ENCODE measurements at regions not wholly inside any gene's neighbourhood (a gene's known extent, or its start where the extent isn't known, plus 50 kb on each side); places are given as distances from the start of the nearest gene placed in this dataset.

GRCh38 chr5:88967633-88968585 is 84.9 kb upstream of the MEF2C start:
- no peak for DNase-seq (ENCODE audit: low read depth)

DNA sequence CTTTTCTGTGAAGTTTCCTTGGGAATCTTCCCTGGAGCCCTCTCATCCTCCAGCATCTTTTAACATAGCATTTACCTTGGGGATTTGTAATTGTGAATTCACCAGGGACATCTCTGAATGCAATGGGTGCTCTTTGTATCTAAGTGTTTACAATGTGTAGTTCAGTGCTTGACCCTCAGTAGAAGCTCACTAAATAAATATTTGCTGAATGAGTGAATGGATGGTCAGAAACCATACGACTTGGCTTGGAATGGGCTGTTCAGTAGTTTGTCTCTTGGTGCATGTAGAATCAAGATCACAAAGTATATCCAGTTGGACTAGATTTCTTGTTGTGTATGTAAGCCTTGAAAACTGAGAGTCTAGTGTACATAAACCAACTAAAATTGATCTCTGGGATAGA is 81.8 kb upstream of the MEF2C start:
- DNase-seq (ENCODE audit: low read depth) = no peak

GRCh38 chr5:88957013-88957412 is 74.0 kb upstream of the MEF2C start:
- DNase-seq (ENCODE audit: low read depth) = no peak

- DNase-seq (ENCODE audit: low read depth) = no peak
Observed at GRCh38 chr5:88956416-88956815, 73.4 kb upstream of the MEF2C start.

GRCh38 chr5:88955403-88955802 is 72.4 kb upstream of the MEF2C start:
- no peak for DNase-seq (ENCODE audit: low read depth)

GRCh38 chr5:88954511-88954910 is 71.5 kb upstream of the MEF2C start:
- DNase-seq (ENCODE audit: low read depth) = no peak

- DNase-seq (ENCODE audit: low read depth) = no peak
Observed at GRCh38 chr5:88952996-88953643, 70.1 kb upstream of the MEF2C start.

DNA sequence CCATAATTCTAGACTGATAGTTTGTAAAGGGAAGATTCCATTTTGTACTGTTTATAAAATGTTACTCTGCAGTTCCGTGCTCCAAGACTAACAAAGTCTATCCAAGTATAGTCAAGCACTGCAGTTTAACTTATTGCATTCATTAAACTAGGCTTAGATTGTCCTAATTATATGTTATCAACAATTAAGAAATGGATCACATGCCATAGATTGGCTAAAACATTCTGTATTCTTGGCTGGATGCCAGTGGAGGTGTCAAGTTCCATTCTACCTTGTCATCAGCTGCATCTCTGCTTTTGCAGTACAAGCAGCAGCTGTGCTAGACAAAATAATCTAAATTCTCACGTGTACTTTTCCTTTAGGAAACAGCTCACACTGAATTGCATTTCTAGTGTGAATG is 69.4 kb upstream of the MEF2C start:
- no peak for DNase-seq (ENCODE audit: low read depth)

DNA sequence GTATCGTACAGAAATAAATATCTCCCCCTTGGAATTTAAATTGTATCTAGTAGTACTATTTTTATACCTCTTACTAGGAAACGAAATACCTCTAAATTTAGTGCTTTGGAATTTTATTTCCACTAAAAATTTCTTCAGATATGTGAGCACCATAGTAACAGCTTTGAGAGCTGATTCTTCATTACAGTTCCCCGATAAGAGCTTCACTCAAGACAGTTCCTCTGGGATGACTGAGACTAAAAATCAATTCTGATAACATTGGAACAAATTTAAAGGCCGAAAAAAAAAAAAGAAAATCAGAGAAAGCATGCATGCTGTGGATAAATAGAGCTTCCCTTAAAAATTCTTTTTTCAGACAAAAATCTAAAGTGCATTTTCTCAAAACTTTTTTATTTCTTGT is 68.5 kb upstream of the MEF2C start:
- no peak for DNase-seq (ENCODE audit: low read depth)

GRCh38 chr5:88948746-88949600 is 66.0 kb upstream of the MEF2C start:
- DNase-seq (ENCODE audit: low read depth) = no peak

- DNase-seq (ENCODE audit: low read depth) = no peak
Observed at GRCh38 chr5:88944751-88945531, 62.0 kb upstream of the MEF2C start.

DNA sequence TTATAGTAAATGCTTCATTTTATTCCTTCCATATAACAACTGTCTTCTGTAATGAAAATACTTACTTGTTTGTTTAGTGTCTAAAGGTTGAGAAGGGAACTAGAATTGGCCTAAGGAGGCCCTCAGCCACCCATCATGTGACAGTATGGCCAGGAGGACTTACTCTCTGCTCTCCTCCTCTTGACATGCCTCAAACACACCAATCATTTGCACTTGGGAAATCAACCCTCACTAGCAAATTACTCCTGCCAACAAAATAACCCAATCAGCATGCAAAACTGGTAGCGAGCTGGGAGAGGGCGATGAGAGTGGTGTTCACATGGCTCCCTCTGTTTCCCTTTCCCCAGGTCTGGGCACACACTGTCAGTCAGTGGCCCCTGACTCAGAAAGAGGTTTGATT is 58.6 kb upstream of the MEF2C start:
- DNase-seq (ENCODE audit: low read depth) = no peak

DNA sequence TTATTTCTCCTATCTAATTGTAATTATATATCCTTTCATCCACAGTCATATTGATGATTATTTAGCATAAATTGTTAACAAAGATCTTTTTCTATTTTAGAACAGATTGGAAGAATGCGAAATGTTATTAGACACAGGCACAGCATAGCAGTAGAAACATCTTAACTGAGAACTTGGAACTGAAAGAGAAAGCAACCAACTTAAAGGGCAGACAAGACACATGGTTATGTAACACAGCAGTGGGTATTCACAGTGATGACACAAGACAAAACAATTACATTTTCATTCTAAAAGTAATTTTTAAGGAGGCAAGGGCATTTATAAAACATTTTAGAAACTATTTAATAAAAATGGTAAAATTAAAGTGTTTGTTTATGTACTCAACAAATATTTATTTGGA is 57.7 kb upstream of the MEF2C start:
- no peak for DNase-seq (ENCODE audit: low read depth)

GRCh38 chr5:88939300-88939699 is 56.3 kb upstream of the MEF2C start:
- DNase-seq (ENCODE audit: low read depth) = no peak

GRCh38 chr5:88938488-88938887 is 55.5 kb upstream of the MEF2C start:
- no peak for DNase-seq (ENCODE audit: low read depth)

DNA sequence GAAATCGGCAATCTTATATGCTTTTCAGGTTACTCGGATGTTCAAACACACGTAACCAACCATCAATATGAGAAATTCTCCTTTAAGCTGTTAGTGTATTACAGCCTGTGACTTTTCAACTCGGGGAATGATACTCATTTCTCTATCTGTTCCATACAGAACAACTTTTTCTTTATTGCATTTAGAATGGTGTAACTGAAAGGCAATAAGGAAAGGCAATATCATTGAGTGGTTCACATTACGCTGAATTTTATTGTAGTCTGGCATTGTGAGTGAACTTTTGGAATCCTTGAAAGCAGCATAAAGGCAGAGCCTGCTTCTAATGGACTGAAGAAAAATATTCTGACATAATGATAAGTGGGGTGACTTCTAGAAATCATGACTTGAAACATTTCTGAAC is 54.4 kb upstream of the MEF2C start:
- DNase-seq (ENCODE audit: low read depth) = no peak

DNA sequence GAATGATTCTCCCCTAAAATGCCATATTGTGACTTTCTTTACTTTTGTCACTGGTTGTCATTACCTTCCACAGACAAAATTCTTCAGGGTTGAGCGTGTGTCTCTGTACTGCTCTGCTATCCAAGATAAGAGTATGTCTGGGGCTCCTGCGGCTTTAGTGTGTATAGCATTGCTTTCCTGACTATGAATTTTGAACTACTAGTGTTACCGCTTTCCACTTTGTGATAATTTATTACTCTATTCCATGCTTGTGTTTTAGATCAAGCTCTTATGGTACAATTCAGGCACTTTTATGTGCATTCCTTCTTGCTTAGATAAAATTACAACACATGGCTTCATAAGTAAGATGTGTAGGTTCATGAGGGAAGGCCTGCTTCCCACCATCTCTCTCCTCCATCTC is 51.5 kb upstream of the MEF2C start:
- DNase-seq (ENCODE audit: low read depth) = no peak

Measured in HS-27A (cell line).